ENCODE measurements at regions not wholly inside any gene's neighbourhood (a gene's known extent, or its start where the extent isn't known, plus 50 kb on each side); places are given as distances from the start of the nearest gene placed in this dataset.
"Not testable (repeated sequence)": the region's sequence is repeated elsewhere in the genome, so short reads cannot be mapped to it uniquely, and the experiment has no call there.

DNA sequence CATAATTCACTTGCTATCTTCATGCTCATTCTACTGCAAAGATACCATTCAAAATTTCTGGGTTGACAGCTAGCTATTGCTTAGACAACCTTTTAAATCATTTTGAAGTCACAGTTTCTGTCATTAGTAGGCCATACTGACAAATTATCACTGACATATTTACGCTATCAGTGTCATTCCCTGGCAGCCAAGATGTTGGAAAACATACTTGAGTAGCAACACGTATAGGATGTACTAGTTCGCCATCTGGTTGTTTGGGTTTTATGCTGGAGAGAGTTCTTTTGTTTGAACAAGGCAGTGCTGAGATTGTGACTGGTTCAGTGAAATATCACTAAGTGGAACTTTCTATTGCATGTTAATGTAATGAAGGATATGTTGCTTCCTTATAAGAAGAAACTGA lies 621.9 kb downstream of the DTWD2 start:
- no peak for DNase-seq

GRCh38 chr5:118365718-118366117 lies 622.6 kb downstream of the DTWD2 start:
- no peak for DNase-seq

- DNase-seq, result no peak
These were observed 633.5 kb downstream of the DTWD2 start for GRCh38 chr5:118354797-118355196.

GRCh38 chr5:118353970-118354369 lies 634.4 kb downstream of the DTWD2 start:
- no peak for DNase-seq

GRCh38 chr5:118336468-118336867 lies 651.9 kb downstream of the DTWD2 start:
- no peak for DNase-seq

DNA sequence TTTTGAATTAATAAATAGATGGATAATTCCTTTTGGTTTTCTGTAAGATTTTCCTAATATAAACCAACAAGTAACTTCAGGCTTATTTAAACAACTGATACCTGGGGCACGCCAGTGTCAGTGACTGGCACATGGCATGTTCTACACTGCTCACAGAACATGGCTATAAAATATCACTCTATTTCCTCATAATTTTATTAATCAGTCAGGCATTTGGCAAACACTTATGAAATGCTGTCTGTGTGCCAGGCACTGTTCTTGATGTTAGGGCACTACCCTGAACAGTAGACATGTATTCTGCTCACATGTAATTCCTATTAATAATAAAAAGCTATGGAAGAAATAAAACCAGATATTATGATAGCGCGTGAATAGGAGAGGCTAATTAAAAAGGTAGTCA lies 661.0 kb downstream of the DTWD2 start:
- no peak for DNase-seq

- no peak for DNase-seq
These were observed 661.8 kb downstream of the DTWD2 start for GRCh38 chr5:118326481-118327045.

DNA sequence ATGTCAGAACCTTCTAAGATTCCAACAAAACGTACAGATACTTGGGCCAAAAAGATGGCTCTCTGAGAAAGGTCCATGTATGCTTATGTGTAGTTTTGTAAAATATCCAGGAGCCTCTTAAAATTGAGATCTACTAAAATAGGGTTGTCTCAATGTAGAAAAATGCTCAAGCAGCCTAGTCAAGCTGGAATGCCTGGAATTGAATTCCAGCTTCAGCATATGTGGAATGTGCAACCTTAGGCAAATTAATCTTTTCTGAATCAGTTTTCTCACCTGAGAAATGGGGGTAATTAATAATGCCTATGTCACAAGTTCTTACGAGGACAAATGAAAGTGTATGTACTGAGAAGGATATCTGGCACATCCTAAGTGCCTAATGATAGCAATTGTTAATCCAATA lies 662.4 kb downstream of the DTWD2 start:
- DNase-seq, result no peak

- DNase-seq, result not testable (repeated sequence)
These were observed 664.6 kb downstream of the DTWD2 start for GRCh38 chr5:118323723-118324122.

DNA sequence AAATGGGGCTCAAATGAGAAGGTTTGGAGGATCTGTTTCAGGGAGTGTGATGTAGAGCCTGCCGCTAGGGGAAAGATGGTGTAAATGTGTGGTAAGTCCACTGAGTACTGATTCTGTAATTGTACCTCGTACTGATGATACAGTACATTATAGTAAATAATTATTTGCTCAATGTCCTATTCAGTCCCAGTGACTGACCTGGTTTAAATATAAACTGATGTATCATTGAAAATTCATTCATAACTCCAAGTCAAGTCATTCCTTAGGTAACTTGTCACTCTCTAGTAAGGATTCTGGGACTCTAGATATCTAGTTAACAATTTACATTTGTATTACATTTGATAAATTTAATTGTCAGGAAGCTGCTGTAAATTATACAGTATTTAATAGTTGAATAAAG lies 667.3 kb downstream of the DTWD2 start:
- DNase-seq, result no peak

DNA sequence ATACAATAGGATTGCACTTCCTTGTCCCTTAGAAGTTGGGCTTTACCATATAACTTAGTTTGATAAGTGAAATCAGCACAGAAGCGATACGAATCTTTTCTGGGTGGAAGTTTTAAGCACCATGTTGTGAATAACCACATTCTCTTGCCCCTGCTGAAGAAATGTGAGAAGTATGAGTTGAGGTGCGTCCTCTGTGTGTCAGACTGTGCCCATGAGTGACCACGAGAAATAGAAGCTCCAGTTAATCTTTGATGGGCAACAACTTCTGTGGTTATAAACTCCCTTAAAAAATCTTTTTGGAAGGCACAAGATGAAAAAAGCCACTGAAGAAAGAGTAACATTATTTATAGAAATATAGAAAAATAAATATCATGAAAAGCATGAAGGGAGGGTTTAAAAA lies 668.2 kb downstream of the DTWD2 start:
- DNase-seq, result no peak

GRCh38 chr5:118314931-118315330 lies 673.4 kb downstream of the DTWD2 start:
- DNase-seq, result no peak

DNA sequence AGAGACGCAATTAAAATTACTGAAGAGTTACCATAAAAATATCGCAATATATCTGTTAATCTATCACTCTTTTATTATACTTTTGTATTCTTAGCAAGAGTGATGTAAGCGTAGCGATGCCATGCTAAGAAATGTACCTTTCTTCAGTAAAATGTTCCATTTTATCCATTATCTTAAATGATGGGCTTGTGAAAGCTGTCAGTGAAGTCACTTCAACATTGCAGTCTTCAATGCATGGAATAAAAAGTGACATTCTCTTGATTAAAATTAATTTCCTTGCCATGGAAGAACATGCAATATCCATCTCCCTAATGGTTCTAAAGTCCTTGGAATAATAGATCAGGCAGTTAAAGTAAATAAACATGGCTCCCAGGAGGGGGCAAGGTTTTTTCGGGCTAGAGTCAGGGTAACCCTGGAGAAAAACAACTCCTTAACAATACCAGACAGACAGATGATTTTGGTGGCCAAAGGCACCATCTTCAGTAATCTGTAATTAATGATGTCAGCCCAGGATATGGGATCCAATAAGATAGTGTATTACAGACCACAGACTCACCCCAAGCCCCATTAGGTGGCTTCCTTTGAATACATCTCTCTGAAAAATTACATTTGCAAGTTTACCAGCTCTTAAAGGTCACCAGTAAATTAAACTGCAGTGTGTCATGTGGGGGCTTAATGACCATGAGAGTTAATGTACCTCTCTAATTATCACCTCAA lies 677.1 kb downstream of the DTWD2 start:
- no peak for DNase-seq

DNA sequence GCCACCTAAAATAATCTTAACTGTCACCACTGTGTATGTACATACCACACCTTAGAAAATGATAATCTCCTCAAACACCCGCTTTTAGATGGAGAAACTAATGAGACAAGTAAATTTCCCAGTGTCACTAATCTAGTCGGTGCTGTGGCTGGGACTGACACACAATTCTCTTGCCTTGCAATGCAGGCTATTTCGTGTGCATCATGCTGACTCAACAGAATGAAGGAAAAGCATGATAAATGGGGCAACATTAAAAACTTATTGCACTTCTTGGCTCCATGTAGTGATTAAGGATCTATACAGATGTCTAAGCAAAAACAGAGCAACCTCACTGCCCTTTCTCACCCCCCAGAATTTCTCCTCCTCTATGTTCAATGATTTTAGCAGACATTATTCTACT lies 677.9 kb downstream of the DTWD2 start:
- DNase-seq, result no peak

- no peak for DNase-seq
These were observed 685.1 kb downstream of the DTWD2 start for GRCh38 chr5:118303296-118303695.

- DNase-seq, result no peak
These were observed 685.6 kb downstream of the DTWD2 start for GRCh38 chr5:118302786-118303185.

DNA sequence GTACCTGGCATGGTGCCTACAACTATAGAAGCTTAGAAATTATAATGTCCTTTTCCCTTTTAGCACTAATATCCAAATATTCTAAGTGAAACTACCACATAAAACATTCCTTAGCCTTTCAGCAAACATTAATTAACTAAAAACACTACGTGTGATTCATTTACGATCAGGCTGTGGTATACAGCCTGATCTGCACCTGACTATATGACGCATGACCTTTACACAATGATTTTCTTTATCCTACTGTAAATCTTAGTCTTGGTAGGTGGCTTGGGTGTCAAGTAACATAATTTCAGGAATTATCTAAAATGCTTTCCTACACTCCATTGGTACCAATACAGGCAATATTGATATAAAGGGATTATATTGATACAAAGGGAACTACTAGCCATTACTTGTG lies 686.7 kb downstream of the DTWD2 start:
- no peak for DNase-seq

DNA sequence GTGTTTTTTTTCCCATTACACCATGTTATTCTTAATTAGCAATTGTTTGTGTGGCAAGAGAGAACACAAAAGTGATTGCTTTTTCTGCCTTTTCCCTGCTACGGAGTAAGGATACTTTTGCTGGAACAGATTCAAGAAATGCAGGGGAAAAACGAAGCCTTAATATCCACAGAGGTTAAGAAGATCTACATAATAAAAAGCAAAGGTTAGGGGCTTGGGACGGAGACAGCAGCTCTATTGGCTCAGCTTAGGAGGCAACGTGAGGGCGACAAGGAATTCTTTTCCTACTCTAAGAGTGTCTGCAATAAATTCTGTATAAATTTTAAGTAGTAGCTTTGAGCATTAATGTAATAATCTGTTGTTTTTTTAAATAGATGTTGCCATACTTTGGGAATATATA lies 693.3 kb downstream of the DTWD2 start:
- DNase-seq, result no peak

- DNase-seq, result no peak
These were observed 695.0 kb downstream of the DTWD2 start for GRCh38 chr5:118293378-118293777.

GRCh38 chr5:118290204-118290603 lies 698.1 kb downstream of the DTWD2 start:
- DNase-seq, result no peak

DNA sequence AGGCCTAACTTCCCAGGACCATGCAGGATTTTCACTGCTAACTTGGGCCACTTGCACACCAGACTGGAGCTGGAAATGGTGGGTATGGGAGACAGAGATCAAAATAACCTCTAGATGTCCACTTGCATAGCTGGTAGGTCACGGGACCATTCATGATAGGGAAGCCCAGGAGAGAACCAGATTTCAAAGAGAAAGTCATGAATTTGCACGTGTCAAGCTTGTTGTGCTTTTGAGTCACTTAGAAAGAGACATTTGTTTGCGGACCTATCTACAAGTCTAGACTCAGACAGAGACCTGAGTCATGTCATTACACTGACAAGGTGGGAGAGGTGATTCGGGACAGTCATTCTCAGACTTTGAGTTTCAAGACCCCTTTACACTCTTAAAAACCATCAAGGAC lies 704.1 kb downstream of the DTWD2 start:
- not testable (repeated sequence) for DNase-seq

GRCh38 chr5:118282480-118283038 lies 705.8 kb downstream of the DTWD2 start:
- DNase-seq, result not testable (repeated sequence)

DNA sequence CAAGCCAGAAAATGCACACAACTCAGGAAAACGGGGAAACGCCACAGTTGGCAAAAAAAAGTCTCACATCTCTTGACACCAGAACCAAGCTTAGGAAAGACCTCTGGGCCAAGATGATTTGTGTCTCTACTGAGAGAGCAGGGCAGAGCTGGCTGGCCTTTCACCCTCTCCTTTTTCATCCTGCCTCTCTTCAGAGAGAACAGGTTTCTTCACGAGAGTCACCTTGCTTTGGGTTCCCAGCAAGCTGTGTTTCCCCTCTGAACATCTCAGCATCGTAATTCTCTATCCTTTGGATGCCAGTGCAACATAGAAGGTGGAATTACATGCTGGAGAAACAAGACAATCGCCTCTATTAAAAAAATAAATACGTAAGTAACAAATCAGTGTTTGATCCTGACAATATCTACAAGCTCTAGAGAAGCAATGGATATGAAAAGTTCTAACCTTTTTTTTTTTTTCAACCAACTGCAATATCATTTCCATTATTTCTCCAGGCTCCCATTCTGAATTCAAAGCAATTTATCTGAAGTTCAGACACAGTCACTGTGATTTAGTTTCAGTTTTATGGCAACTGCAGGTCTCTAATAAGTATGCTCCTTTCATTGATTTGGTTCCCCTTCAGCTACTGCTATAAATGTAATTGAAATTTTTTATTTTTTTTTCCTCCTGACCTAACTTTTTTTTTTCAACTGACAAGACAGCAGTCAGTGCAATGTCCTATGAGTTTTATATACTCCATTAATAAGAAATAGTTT lies 708.6 kb downstream of the DTWD2 start:
- no peak for DNase-seq

DNA sequence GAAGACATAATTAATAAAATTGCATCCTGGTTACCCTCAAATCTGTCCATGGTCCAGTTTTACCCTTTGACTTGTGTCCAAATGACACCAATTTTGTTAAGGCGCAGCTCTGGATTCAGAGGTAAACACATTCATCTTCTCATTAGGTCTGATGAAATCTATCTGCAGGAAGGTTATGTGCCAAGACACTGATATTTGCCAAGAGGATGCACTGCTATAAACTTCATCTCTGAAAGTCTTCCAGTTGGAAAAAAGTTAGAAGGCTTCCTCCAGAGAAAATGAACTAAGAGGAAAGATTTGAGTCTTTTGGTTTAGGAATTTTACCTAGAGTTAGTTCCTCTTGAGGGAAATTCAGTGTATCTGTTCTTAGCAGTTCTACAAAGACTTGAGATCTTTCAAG lies 717.8 kb downstream of the DTWD2 start:
- no peak for DNase-seq

Measured in stimulated activated naive CD4-positive, alpha-beta T cell (primary cell).